Lower leg skin (tissue), 3 donors: ENCODE measurements at regions not wholly inside any gene's neighbourhood (a gene's known extent, or its start where the extent isn't known, plus 50 kb on each side); places are given as distances from the start of the nearest gene placed in this dataset.

Experiments used
- CTCF ChIP-seq, 3 donors: fragments of 450-650 bp; IDR thresholded peaks; one replicate each; pipeline ENCODE4 v1.5.1; 2016; ENCODE audit warnings: antibody characterized with exemption in 3 of 3, mild to moderate bottlenecking in 3 of 3, moderate library complexity in 2 of 3
- POLR2A ChIP-seq, 2 donors: fragments of 450-650 bp; IDR thresholded peaks; one replicate each; pipeline ENCODE4 v1.6.1; 2016 to 2017; ENCODE audit warnings: antibody characterized with exemption in 2 of 2, mild to moderate bottlenecking in 1 of 2, moderate library complexity in 1 of 2

GRCh38 chr5:130796032-130796431, 369.0 kb downstream of the HINT1 start:
- TF ChIP-seq CTCF (IDR thresholded peaks at IDR 0.05) (no peak), POLR2A (IDR thresholded peaks at IDR 0.05) (no peak)
